Thyroid gland (tissue), 4 donors: ENCODE measurements at regions not wholly inside any gene's neighbourhood (a gene's known extent, or its start where the extent isn't known, plus 50 kb on each side); places are given as distances from the start of the nearest gene placed in this dataset.

Source experiments
- CTCF ChIP-seq, 6 experiments: fragments of 200-600 bp in 3 of 6; fragments of 450-650 bp in 3 of 6; sonication (generic) in 3 of 6; IDR thresholded peaks; one replicate each; pipeline ENCODE4 v1.5.1; 2016 to 2019; ENCODE audit warnings: antibody characterized with exemption in 6 of 6, mild to moderate bottlenecking in 2 of 6, inconsistent platforms in 1 of 6, moderate library complexity in 1 of 6
- POLR2A ChIP-seq, 2 donors: fragments of 450-650 bp; IDR thresholded peaks; one replicate each; pipeline ENCODE4 v1.6.1; 2017; ENCODE audit warnings: antibody characterized with exemption in 2 of 2, mild to moderate bottlenecking in 2 of 2, moderate library complexity in 1 of 2

GRCh38 chr12:30529489-30530269 lies 166.0 kb downstream of the IPO8 start:
- TF ChIP-seq CTCF (IDR thresholded peaks at IDR 0.05) (no peak), POLR2A (IDR thresholded peaks at IDR 0.05) (no peak)
